AG04450 (cell line): ENCODE measurements at regions not wholly inside any gene's neighbourhood (a gene's known extent, or its start where the extent isn't known, plus 50 kb on each side); places are given as distances from the start of the nearest gene placed in this dataset.

Experiments used
- CTCF ChIA-PET: fragments of 300-600, 350-600 bp; formaldehyde crosslinking; extraction: SDS; loops from one replicate; lab custom pipeline; 2022; ENCODE audit warnings: antibody characterized with exemption, inconsistent platforms; lab: Charles Lee
- POLR2A ChIA-PET: fragments of 350-600 bp; formaldehyde crosslinking; extraction: SDS; loops from one replicate; lab custom pipeline; 2021; ENCODE audit warnings: antibody characterized with exemption, inconsistent platforms; lab: Yijun Ruan, JAX
- DNase-seq: peaks from one replicate; pipeline ENCODE4 v3.0.0-alpha.2; 2011; ENCODE audit warnings: low read depth, low spot score
- H3K27ac ChIP-seq: one replicate; pipeline ENCODE4 v1.5.1; 2012; ENCODE audit warnings: low read depth, low read length, control low read depth
- H3K27me3 ChIP-seq: one replicate; pipeline ENCODE4 v1.6.0; 2012; ENCODE audit warnings: low read length; ENCODE audit not compliant: control insufficient read depth, insufficient read depth
- H3K4me3 ChIP-seq: 2 replicates; pipeline ENCODE4 v1.5.1; 2011; ENCODE audit warnings: mild to moderate bottlenecking, low read depth, low read length, control low read depth
- H3K9me3 ChIP-seq: 2 replicates; pipeline ENCODE4 v1.5.1; 2012; ENCODE audit warnings: low read length; ENCODE audit not compliant: control insufficient read depth, insufficient read depth
- CTCF ChIP-seq: IDR thresholded peaks from 2 replicates; pipeline ENCODE4 v1.5.1; 2011; ENCODE audit warnings: low read depth, low read length, control low read depth, inconsistent platforms

DNA sequence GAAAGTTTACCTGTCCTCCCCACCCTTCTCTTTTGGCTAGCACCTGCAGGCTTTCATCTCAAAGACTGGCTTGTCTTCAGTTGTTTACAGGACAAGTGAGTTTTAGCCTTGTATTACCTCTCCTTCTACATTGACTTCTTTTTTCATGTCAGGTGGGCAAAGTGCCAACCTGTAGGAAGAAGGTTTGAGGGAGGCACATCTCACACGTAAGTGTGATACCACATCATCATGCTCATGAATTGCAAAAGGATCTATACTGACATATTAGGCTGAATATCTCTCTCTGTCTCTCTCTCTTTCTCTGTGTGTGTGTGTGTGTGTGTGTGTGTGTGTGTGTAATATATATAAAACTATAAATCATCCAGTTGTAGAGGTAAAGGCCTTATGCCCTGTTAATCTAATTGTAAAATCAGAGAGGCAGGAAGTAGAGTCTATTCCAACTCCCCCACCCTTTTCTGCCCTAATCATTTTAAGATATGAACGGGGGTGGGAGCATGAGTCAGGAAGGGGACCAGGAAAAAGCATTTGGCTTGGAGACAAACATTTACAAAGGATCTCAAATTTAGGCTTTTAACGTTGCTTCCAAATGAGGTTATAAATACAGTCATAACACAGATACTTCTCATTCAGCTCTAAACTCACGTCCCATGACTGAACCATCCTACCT, 107.0 kb upstream of the PFN2 start:
- DNase-seq, result no peak
- TF ChIP-seq CTCF, result no peak
- Histone ChIP-seq H3K27ac (no peak overlapping the region), H3K27me3 (no peaks in the 10 kb centered on the region), H3K9me3 (peaks cover 5% of the 10 kb centered on the region; the same call in 1 of the 2 replicates), H3K4me3 (no peak overlapping the region)
- ChIA-PET POLR2A (no interaction called here), CTCF (no interaction called here)

DNA sequence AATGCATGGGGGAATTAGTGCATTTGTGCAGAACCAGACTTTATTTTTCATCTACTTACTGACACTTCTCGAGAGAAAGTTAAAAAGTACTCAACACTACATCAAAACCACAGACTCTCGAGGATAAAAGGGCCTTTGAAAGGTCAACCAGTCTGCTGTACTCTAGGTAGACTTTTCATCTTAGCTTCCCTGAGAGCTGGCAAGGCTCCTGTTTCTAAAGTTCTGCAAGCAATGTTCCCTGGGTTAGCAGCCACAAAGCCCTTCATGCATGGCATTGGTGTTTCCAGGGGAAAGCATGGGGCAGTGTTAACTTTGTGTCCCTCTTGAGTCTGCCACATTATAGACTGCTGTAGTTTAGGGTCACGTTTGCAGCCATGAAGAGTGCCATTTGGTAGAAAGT, 106.4 kb upstream of the PFN2 start:
- ChIA-PET CTCF (no interaction called here), POLR2A (no interaction called here)
- DNase-seq, result no peak
- TF ChIP-seq CTCF, result no peak
- Histone ChIP-seq H3K4me3 (no peak overlapping the region), H3K9me3 (peaks cover 5% of the 10 kb centered on the region; the same call in 1 of the 2 replicates), H3K27me3 (no peaks in the 10 kb centered on the region), H3K27ac (no peak overlapping the region)

DNA sequence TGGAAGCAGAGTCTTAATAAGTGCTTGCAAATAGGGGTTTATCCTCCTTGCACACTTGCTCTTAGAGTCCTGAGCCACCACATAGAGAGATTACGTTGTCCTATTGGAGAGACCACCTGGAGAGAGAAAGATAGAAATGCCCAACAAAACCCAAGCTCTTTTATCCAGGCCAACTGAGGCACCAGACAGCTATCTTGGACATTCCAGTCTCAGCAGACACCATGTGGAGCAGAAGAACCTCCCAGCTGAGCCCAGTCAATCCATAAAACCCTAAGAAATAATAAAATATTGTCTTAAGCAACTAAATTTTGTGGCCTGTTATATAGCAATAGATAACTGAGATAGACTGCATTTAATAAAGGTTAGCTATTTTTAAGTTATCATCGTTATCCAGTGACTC, 105.7 kb upstream of the PFN2 start:
- H3K27me3 ChIP-seq, result no peaks in the 10 kb centered on the region
- no peak overlapping the region for H3K27ac ChIP-seq
- ChIA-PET CTCF (interaction anchor here (0.8 kb wide), 1 partner anchor 14 kb away, joined by 3 read pairs; no protein-coding TSS in a partner anchor), POLR2A (no interaction called here)
- no peak for TF ChIP-seq CTCF
- DNase-seq, result no peak
- peaks cover 5% of the 10 kb centered on the region; the same call in 1 of the 2 replicates for H3K9me3 ChIP-seq
- H3K4me3 ChIP-seq, result no peak overlapping the region

DNA sequence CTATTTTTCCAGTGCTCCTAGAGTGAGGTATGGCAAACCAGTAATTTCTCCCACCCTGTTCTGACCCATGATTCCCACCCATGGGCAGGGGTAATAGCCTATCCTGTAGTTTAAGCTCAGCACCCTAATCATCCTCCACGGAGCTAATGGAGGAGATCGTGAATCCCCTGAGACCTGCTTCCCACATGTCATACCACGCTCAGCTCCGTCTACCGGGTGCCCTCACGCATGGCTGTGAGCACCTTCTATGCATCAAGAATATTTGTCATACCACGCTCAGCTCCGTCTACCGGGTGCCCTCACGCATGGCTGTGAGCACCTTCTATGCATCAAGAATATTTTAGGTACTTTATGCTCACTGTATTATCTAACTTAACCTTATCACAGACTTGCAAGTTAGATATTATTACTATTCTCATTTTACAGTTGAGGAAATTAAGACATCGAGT, 104.7 kb upstream of the PFN2 start:
- no peak overlapping the region for H3K27ac ChIP-seq
- ChIA-PET CTCF (interaction anchor here (1.0 to 1.9 kb wide), 2 partner anchors 13 to 108 kb away, joined by 3 to 5 read pairs; no protein-coding TSS in a partner anchor), POLR2A (no interaction called here)
- peaks cover 5% of the 10 kb centered on the region; the same call in 1 of the 2 replicates for H3K9me3 ChIP-seq
- H3K4me3 ChIP-seq, result no peak overlapping the region
- no peaks in the 10 kb centered on the region for H3K27me3 ChIP-seq
- no peak for DNase-seq
- TF ChIP-seq CTCF, result no peak

- no peak for TF ChIP-seq CTCF
- POLR2A ChIA-PET, result no interaction called here
- CTCF ChIA-PET, result interaction anchor here (0.5 to 1.9 kb wide), 4 partner anchors 13 to 252 kb away, joined by 3 to 5 read pairs (median 3); no protein-coding TSS in a partner anchor
- H3K27me3 ChIP-seq, result no peaks in the 10 kb centered on the region
- H3K27ac ChIP-seq, result no peak overlapping the region
- peaks cover 5% of the 10 kb centered on the region; the same call in 1 of the 2 replicates for H3K9me3 ChIP-seq
- peak overlapping the region; percentile 31; the same call in 1 of the 2 replicates for H3K4me3 ChIP-seq
- DNase-seq, result no peak
These were observed 104.2 kb upstream of the PFN2 start for GRCh38 chr3:150074697-150075416.
